ENCODE measurements at regions not wholly inside any gene's neighbourhood (a gene's known extent, or its start where the extent isn't known, plus 50 kb on each side); places are given as distances from the start of the nearest gene placed in this dataset.

DNA sequence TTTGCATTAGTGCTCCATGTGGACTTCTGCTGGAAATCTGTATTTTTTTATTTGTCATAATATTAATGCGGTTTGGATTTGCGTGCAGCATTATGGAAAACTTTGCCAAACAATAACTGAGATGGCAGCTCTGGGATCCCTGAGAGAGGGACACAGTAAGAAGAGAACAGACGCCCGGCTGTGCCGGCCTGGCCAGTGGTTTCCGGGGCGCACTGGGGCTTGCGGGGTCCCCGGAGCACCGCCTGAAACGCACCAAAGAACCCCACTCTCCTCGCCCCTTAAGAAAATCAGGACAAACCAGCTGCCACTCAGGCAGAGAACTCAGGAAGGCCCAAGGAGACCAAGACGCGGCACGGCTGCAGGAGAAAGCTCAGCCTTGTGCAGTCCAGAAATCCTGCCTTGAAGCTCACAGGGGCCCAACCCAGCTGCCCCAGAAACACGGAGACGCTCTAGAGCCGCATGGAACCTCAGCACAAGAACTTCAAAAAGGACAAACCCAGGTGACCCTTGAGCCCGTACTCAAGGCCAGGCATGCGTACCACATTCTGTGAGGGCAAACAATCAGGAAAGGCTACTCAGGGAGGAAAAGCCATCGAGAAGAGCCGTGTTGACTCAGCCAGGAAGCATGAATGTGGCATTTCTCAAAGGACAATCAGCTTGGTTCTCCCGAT is 226.5 kb upstream of the CDYL start:
- no peak for DNase-seq

DNA sequence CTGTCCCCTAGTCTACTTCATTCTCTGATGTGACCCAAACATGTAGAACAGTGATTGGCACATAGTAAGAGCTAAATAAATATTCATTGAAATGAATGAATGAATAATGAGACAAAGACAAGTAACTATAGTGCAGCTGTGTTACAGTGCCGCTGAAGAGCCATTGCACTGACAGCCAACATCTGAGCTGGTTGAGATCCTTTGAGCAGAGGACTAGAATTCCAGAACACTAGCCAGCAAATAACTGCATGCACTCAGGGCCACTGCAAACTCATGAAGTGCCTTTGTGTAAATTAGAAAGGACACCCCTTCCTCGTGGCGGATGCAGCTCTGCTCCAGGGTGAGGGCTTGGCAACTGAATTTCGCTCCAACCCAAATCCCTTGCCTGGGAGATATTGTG is 230.3 kb upstream of the CDYL start:
- no peak for DNase-seq

DNA sequence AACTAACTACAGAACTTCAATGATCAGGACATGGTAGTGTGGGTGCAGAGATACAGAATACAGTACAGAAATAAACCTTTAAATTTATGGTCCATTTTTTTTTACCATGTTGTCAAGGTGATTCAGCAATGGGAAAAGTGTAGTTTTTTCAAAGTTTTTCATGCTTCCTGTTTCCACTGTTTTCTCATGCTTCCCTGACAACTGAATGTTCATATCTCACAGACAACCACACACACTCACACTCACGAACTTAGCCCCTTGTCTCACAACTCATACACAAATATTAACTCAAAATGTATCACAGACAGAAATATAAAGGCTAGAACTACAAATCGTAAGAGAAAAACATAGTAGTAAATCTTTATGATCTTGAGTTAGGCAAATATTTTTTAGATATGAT is 232.6 kb upstream of the CDYL start:
- no peak for DNase-seq

DNA sequence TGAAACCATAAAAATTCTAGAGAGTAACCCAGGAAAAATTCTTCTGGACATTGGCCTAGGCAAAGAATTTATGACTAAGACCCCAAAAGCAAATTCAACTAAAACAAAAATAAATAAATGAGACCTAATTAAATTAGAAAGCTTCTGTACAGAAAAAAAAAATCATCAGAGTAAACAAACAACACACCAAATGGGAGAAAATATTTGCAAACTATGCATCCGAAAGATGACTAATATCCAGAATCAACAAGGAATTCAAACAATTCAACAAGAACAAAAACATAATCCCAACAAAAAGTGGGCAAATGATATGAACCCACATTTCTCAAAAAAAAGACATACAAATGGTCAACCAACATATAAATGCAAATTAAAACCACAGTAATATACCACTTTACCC is 242.6 kb upstream of the CDYL start:
- no peak for DNase-seq

DNA sequence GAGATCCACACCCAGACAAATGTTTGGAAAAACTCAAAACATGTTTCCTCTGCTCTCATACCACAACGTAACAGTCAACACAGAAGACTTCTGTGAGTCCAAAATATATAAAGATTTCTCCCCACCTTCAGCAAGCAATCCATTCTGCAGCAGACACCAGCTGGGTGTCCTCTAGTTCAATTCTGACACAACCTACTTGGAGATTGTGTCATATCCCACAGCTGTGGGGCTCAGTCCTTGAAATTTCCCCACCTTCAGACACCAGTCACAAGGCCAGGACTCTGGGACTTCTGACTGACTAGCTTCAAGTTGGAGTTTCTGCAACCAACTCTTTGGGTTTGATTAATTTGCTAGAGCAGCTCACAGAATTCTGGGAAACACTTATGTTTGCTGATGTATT is 244.8 kb upstream of the CDYL start:
- DNase-seq: no peak

DNA sequence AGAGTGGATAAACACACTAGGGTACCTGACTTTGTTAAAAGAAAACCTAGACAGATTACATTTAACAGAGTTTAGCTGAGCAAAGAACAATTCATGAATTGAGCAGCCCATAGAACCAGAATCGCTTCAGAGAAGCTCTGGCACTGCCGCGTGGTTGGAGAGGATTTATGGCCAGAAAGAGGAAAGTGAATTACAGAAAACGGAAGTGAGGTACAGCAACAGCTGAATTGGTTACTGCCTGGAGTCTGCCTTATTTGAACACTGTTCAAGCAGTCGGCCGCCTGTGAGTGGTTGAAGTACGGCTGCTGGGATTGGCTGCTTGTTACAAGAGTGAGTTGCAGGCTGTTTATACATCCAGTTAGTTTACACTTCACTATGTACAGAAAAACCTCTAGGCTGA is 253.8 kb upstream of the CDYL start:
- no peak for DNase-seq

DNA sequence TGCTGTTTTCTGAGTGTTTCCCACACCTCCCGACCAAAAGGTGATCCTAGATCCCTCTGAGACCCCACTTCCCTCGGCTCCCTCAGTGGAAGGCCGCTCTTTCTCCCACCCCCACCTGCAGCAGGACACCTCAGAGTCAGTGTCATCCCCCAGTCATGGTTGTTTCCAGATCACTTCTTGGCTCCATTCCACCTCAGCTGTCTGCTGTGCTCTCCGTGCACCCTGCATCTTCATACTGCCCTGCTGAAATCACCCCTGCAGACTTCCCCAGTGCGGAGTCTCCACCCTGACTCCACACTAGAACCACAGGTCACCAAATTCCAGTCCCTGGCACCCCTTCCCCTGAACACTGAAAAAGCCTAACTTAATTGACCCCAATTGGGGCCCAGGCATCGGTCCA is 255.1 kb upstream of the CDYL start:
- no peak for DNase-seq

DNA sequence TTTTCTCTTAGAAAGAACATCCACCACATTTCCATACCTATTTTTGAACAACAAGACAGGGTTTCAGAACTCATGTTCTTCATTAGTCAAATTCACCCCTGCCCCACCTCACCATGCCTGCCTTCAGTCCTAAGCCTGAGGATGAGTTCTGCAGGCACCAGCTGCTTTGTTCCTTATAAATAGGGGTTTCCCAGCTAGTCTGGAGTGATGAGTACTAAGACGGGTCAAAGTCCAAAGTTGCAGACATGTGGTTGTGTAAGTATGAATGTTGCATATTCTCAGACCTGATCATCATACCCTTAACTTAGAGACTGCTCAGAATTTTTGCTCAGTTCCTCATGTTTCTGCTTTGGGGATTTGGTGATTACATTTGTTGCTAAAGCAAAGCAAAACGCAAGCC is 257.7 kb upstream of the CDYL start:
- no peak for DNase-seq

DNA sequence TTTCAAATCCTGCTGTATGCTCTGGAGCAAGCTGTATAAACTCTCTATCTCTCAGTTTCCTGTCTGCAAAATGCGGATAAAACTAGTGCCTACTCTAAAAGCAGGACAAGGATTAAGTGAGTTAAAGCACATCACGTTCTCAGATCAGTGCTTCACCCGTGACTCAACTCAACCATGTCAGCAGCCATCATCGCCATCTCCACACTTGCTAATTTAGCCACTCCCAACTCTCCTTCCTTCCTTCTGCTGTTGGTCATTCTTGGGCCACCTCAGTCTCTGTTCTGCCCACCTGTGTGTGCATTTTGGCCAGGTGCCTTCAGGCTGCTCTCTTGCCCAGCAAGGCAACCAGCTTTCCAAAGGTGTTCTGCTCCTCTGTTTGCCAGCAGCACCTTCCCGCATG is 260.0 kb upstream of the CDYL start:
- no peak for DNase-seq

DNA sequence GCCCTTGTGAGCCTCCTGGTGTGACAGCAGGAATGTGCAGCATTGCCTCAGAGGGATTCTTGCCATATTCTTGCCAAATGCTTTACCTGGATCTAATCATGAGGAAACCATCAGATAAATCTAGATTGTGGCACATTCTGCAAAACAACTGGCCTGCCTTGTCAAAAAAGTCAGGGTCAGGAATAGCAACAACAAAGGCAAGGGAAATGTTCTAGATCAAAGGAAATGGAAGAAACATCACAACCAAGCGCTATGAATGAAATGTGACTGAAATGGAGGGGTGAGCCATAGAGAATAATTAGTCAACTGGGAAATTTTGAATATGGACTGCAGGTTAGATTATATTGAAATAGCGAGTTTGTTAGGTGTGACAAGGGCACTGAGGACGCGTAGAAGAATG is 262.6 kb upstream of the CDYL start:
- DNase-seq: no peak

DNA sequence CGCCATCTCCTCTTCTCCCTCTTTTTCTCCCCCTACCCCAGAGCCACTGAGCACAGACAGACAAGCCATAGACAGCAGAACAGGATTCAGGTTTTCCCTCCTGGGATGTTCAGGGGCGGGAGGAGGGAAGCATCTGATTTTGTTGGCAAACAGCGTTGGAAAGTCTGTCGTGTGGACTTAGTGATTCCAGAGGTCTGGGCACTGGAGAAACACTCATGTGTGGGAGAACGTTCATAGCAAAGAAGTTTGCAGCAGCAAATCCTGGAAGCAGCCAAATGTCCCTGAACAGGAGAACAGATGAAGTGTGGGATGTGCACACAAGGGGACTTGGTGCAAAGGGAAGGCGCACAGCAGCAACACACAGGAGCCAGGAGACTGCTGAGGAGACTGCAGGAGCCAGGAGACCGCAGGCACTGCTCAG is 264.1 kb upstream of the CDYL start:
- DNase-seq: no peak

DNA sequence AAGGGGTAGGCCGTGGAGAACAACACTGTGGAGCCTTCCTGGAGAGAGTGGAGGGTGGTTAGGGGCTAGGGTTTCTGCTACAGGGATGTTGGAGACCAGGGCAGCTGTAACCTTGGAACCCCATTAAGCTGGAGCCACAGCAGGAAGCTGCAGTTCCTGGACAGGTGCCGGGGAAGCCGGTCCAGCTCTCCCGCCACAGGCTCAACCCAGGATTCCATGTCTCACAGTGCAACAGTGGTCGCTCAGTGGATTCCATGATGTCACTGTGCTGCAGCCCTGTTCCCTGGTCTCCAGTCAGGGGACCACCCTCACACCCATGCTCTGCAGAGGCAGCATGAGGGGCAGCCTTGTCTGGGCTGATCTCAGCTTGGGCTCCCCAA is 264.6 kb upstream of the CDYL start:
- no peak for DNase-seq

DNA sequence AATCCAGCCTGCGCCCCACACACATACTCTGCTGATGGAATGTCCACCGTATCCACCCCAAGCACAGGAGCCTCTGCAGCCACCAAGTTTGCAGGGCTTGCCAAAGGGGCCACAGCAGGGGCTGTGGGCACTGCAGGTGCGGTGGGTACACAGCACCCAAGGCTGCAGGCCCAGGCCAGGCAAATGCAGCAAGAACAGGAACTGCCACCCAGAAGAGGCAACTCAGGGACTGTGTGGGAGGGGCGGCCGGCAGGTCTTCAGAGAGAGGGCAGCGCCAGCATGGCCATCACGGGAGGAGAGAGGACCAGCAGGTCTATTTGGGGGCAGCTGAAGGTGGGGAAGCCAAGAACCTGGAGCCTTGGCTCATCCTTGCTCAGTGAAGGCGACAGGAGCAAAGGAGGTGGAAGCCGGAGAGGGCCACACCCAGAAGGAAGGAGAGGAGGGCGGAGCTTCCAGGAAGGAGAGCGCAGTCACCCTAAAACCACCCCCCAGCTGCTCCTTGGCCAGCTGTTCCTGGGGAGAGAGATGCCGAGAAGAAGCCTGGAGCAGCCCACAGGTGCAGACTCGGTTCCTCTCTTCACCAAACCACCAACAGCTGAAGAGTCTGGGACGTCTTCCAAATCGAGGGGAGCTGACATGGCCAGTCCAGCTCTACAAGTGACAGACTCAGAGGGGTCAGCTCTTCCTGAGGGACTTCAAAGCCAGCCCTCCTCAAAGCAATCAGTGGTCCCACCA is 265.1 kb upstream of the CDYL start:
- no peak for DNase-seq

DNA sequence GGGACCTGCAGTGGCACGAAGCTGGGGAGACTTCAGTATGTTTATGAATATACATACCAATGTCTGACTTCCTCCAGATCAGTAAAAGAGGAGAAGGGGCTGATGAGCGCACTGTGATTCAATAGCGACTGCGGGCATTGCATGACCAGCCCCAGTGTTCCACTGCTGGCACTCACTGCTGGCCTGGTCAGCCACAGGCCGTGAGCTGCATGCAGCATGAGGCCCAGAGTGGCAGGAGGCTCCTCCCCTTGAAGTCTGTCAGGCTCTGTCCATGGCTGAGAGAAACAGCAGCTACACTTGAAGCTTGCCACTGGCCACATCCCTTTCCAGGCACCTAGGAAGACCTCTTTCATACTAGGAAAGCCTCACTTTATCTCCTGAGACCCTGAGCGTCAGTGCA is 265.9 kb upstream of the CDYL start:
- DNase-seq: no peak

DNA sequence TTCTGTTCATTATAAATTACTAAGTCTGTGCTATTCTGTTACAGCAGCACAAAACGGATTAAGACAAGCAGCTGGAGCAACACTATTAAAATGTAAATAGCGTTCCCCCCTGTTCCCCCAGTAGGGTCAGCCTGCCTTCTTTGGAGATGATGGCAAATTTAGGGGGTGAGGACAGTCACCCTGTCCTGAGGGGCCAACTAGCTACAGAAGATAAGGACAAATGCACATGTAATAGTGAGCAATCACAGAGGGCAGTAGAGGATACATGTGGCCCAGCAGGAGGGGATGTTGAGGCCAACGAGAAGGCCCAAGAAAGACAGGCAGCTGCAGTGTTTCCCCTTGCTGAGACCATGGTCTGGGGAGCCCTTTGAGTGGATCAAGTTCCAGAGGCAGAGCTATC is 266.7 kb upstream of the CDYL start:
- DNase-seq: no peak

DNA sequence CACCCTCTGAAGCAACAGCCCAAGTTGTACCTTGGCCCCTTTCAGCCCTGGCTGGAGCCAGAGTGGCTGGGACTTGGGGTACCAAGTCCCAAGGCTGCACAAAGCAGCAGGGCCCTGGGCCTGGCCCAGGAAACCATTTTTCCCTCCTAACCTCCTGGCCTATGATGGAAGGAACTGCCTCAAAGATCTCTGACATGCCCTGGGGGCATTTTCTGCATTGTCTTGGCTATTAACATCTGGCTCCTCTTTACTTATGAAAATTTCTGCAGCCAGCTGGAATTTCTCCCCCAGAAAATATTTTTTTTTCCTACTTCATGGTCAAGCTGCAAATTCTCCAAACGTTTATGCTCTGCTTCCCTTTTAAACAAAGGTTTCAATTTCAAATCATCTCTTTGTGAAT is 269.4 kb upstream of the CDYL start:
- DNase-seq: no peak

DNA sequence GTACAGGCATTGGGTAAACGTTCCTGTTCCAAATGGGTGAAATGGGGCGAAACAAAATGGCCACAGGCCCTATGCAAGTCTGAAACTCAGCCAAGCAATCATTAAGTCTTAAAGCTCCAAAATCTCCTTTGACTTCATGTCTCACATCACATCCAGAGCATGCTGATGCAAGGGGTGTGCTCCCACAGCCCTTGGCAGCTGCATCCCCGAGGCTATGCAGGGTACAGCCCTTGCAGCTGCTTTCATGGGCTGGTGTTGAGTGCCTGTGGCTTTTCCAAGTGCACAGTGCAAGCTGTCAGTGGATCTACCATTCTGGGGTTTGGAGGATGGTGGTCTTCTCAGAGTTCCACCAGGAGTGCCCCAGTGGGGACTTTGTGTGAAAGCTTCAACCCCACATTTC is 270.0 kb upstream of the CDYL start:
- no peak for DNase-seq

DNA sequence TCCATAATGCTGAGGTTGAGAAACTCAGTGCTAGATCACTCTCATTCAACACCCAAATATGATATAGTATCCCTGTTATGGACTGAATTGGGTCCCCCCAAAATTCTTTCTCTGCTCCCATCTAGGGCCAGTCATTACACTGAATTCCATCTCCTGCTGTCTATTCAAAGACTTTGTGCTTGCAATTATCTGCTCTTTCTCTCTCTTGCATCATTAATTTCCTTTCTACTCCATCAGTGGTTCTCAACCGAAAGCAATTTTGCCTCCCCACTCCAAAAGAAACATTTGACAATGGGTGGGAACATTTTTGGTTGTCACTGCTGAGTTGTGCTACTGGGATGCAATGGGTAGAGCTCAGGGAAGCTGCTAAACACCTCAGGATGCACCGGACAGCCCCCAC is 271.5 kb upstream of the CDYL start:
- no peak for DNase-seq

DNA sequence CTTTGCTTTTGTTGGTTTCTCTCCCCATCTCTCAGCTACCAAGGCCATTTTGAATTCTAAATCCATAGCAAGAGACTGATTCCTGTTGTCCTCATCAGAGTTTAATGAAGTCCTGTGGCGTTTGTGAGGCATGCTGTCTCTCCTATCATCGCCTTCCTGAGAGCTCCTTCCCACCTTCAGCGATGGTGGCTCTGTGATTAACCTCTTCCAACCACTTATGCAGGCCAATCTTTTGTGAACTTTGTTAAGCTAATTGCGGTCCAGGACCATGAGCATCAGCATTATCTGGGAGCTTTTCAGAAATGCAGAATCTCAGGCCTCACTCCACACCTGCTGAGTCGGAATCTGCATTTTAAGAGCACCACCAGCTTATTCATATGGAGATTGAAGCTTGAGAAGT is 272.5 kb upstream of the CDYL start:
- DNase-seq: no peak

DNA sequence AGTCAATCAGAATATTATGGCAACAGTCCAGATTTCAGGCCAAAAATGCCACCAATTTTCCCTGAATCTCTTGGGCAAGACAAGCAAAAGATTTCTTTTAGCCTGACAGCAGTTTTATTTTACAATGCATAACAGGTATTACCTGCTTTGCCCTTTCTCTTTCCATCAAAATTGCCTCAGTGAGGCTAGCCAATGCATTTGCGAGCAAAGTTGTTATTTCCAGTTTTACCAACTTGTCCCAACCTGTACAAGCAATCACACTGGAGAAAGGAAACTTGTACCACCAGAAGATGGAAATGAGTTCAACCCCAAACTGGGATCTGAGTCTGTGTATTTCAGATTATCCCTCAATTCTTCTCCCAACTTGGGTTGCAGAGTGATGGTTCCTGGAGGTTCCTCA is 279.9 kb upstream of the CDYL start:
- DNase-seq: no peak

DNA sequence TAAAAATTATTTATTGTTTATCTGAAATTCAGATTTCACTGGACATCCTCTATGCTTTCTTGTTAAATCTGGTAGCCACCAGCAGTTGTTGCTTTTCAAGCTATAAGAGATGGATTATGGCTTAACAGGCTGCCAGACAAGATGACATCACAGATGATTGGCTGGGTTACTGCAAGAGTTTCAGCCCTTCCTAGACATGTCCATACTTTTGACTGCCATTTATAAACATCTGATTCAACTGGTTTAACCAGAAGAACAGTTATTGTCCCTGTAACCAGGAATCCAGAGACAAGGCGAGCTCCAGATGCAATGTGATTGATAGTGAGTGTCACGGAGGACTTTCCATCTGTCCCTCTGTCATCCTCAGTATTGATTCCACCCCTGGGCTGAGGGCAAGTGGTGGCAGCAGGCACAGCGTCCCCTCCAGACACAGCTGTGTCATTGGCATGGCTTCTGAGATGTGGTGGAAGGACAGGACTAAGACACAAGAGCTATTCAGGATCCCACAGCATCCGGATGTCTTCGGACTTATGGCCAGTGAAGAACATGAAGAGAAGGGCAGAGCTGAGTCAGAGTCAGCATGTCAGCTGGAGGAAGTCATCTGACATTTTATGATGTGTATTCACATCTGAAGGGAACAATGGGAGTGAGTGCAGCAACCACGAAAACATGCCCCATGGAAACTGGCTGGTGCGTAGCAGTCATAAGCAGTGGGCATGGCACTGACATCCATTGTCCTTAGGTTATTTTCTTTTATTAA is 284.5 kb upstream of the CDYL start:
- DNase-seq: no peak

DNA sequence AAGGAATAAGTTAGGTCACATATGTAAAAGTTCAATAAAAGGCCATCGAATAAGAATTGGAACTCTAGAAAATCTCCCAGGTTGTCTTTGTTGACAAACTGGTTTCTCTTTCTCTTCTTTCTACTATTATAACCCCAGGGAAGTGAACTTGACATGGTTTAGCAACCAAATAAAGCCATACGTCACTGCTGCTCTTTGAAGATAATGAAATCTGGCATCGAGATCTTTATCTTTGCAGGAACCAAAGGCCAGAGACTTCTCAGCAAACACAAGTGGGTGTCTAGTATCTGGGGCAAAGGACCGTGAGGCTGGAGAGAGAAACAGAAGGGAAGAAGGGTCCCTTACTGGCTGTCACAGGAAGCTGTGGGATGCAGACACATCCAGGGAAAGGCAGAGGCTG is 286.7 kb upstream of the CDYL start:
- DNase-seq: no peak

DNA sequence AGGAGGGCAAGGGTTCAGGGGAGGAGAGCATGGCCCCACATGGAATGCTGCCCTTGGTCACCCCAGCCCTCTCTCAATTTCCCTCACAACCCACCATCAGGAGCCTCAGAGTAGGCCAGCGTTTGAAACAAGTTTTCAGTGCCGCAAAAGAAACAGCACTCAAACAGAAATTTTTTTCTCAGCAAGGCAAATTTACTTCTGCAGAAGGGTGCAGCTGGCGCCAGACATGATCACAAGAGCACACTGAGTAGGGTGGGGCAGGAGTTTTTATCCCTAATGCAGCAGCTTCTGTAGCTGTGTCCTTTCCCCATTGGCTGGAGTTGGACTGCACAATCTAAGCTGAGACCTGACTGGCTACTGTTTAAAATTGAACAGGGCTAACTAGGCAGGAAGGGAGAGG is 287.8 kb upstream of the CDYL start:
- DNase-seq: no peak

DNA sequence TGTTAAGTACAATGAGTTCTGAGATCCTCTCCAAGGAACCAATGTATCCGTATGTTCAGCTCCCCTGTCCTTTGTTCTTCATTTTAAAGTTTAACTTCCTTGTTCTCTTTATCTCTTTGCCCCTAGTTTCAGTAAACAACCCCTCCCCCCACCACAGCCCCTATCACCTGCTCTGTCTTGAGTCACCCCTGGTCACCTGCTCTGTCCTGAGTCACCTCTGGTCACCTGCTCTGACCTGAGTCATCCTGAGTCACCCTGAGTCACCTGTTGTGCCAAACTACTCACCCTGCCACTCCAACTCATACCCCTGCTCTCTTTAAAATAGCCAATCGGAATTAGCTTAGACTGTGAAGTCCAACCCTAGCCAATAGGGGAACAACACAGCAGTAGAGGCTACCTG is 288.7 kb upstream of the CDYL start:
- DNase-seq: no peak

Data from NCI-H2081 (cell line).